IPS DF 6.9 (cell line): ENCODE measurements at regions not wholly inside any gene's neighbourhood (a gene's known extent, or its start where the extent isn't known, plus 50 kb on each side); places are given as distances from the start of the nearest gene placed in this dataset.

Experiments used
- DNase-seq: peaks from one replicate; pipeline ENCODE4 v3.0.0-alpha.2; 2013; ENCODE audit warnings: low read depth, low spot score
- H3K27ac ChIP-seq: one replicate; pipeline ENCODE4 v1.5.1; 2013; ENCODE audit warnings: low read length, control low read depth
- H3K27me3 ChIP-seq: 2 replicates; pipeline ENCODE4 v1.6.1; 2013; ENCODE audit warnings: mild to moderate bottlenecking, low read length; ENCODE audit not compliant: control insufficient read depth, insufficient read depth
- H3K36me3 ChIP-seq: 2 replicates; pipeline ENCODE4 v1.6.1; 2013; ENCODE audit warnings: low read length; ENCODE audit not compliant: control insufficient read depth, insufficient read depth
- H3K4me1 ChIP-seq: 2 replicates; pipeline ENCODE4 v1.6.1; 2013; ENCODE audit warnings: low read length; ENCODE audit not compliant: control insufficient read depth, insufficient read depth
- H3K4me3 ChIP-seq: 2 replicates; pipeline ENCODE4 v1.5.1; 2013; ENCODE audit warnings: mild to moderate bottlenecking, low read length
- H3K9me3 ChIP-seq: 2 replicates; pipeline ENCODE4 v1.6.1; 2013; ENCODE audit warnings: low read length, inconsistent platforms; ENCODE audit not compliant: control insufficient read depth, insufficient read depth
- WGBS: extraction: QIAGEN DNeasy Blood & Tissue Kit; methylation state at CpG from one replicate; pipeline ENCODE4 v1.1.7; 2013; ENCODE audit warnings: mixed read lengths, missing lambda C conversion rate; ENCODE audit not compliant: insufficient read length, insufficient coverage; 5-methylcytosine and 5-hydroxymethylcytosine counted together

GRCh38 chr9:84482607-84483006, 142.0 kb upstream of the SLC28A3 start:
- DNase-seq, result no peak
- no peaks in the 10 kb centered on the region for H3K9me3 ChIP-seq
- H3K27me3 ChIP-seq, result no peaks in the 10 kb centered on the region
- H3K4me3 ChIP-seq, result no peak overlapping the region
- H3K4me1 ChIP-seq, result peaks cover 2% of the 10 kb centered on the region; the same call in 1 of the 2 replicates
- H3K27ac ChIP-seq, result no peak overlapping the region
- H3K36me3 ChIP-seq, result no peaks in the 10 kb centered on the region
- no CpG with 5 or more reads among the region's 8 CpGs for WGBS

- peaks cover 2% of the 10 kb centered on the region; the same call in 1 of the 2 replicates for H3K4me1 ChIP-seq
- no peaks in the 10 kb centered on the region for H3K9me3 ChIP-seq
- no peak for DNase-seq
- no peak overlapping the region for H3K4me3 ChIP-seq
- H3K27me3 ChIP-seq, result no peaks in the 10 kb centered on the region
- no peak overlapping the region for H3K27ac ChIP-seq
- WGBS, result no CpG with 5 or more reads among the region's 6 CpGs
- no peaks in the 10 kb centered on the region for H3K36me3 ChIP-seq
These were observed 143.6 kb upstream of the SLC28A3 start for GRCh38 chr9:84484172-84484571.

GRCh38 chr9:84485539-84485938, 145.0 kb upstream of the SLC28A3 start:
- Histone ChIP-seq H3K27ac (no peak overlapping the region), H3K4me3 (no peak overlapping the region), H3K9me3 (no peaks in the 10 kb centered on the region), H3K36me3 (no peaks in the 10 kb centered on the region), H3K4me1 (no peaks in the 10 kb centered on the region), H3K27me3 (no peaks in the 10 kb centered on the region)
- WGBS, result no CpG with 5 or more reads among the region's 2 CpGs
- no peak for DNase-seq

GRCh38 chr9:84486663-84487062, 146.1 kb upstream of the SLC28A3 start:
- no CpG with 5 or more reads among the region's 1 CpG for WGBS
- no peaks in the 10 kb centered on the region for H3K4me1 ChIP-seq
- no peaks in the 10 kb centered on the region for H3K27me3 ChIP-seq
- H3K9me3 ChIP-seq, result no peaks in the 10 kb centered on the region
- H3K36me3 ChIP-seq, result no peaks in the 10 kb centered on the region
- H3K4me3 ChIP-seq, result no peak overlapping the region
- no peak overlapping the region for H3K27ac ChIP-seq
- DNase-seq, result no peak

GRCh38 chr9:84490206-84490841, 149.8 kb upstream of the SLC28A3 start:
- WGBS, result no CpG with 5 or more reads among the region's 3 CpGs
- Histone ChIP-seq H3K4me3 (no peak overlapping the region), H3K36me3 (no peaks in the 10 kb centered on the region), H3K27ac (no peak overlapping the region), H3K4me1 (0 out of 2 replicates have a peak, but pooled peaks cover 1% of the 10 kb centered on the region), H3K9me3 (no peaks in the 10 kb centered on the region), H3K27me3 (no peaks in the 10 kb centered on the region)
- DNase-seq, result no peak

GRCh38 chr9:84490842-84491325, 150.3 kb upstream of the SLC28A3 start:
- WGBS, result no CpG with 5 or more reads among the region's 1 CpG
- Histone ChIP-seq H3K4me3 (no peak overlapping the region), H3K4me1 (0 out of 2 replicates have a peak, but pooled peaks cover 1% of the 10 kb centered on the region), H3K27ac (no peak overlapping the region), H3K27me3 (no peaks in the 10 kb centered on the region), H3K9me3 (no peaks in the 10 kb centered on the region), H3K36me3 (no peaks in the 10 kb centered on the region)
- DNase-seq, result no peak

- Histone ChIP-seq H3K36me3 (no peaks in the 10 kb centered on the region), H3K4me1 (0 out of 2 replicates have a peak, but pooled peaks cover 1% of the 10 kb centered on the region), H3K27me3 (no peaks in the 10 kb centered on the region), H3K4me3 (no peak overlapping the region), H3K27ac (no peak overlapping the region), H3K9me3 (no peaks in the 10 kb centered on the region)
- no CpG with 5 or more reads among the region's 3 CpGs for WGBS
- no peak for DNase-seq
These were observed 152.0 kb upstream of the SLC28A3 start for GRCh38 chr9:84492366-84493159.

GRCh38 chr9:84493284-84493947, 152.9 kb upstream of the SLC28A3 start:
- H3K4me3 ChIP-seq, result no peak overlapping the region
- no peaks in the 10 kb centered on the region for H3K27me3 ChIP-seq
- no peak for DNase-seq
- no peaks in the 10 kb centered on the region for H3K9me3 ChIP-seq
- H3K36me3 ChIP-seq, result no peaks in the 10 kb centered on the region
- WGBS, result no CpG with 5 or more reads among the region's 6 CpGs
- H3K27ac ChIP-seq, result no peak overlapping the region
- 0 out of 2 replicates have a peak, but pooled peaks cover 1% of the 10 kb centered on the region for H3K4me1 ChIP-seq

GRCh38 chr9:84499969-84500582, 159.5 kb upstream of the SLC28A3 start:
- Histone ChIP-seq H3K27ac (no peak overlapping the region), H3K4me1 (no peaks in the 10 kb centered on the region), H3K4me3 (no peak overlapping the region), H3K27me3 (no peaks in the 10 kb centered on the region), H3K9me3 (no peaks in the 10 kb centered on the region), H3K36me3 (no peaks in the 10 kb centered on the region)
- no CpG with 5 or more reads among the region's 1 CpG for WGBS
- DNase-seq, result no peak

GRCh38 chr9:84500826-84501225, 160.3 kb upstream of the SLC28A3 start:
- H3K4me3 ChIP-seq, result no peak overlapping the region
- H3K27me3 ChIP-seq, result no peaks in the 10 kb centered on the region
- no CpG with 5 or more reads among the region's 3 CpGs for WGBS
- no peak overlapping the region for H3K27ac ChIP-seq
- no peaks in the 10 kb centered on the region for H3K36me3 ChIP-seq
- H3K4me1 ChIP-seq, result no peaks in the 10 kb centered on the region
- no peak for DNase-seq
- no peaks in the 10 kb centered on the region for H3K9me3 ChIP-seq
